ENCODE measurements at regions not wholly inside any gene's neighbourhood (a gene's known extent, or its start where the extent isn't known, plus 50 kb on each side); places are given as distances from the start of the nearest gene placed in this dataset.
"Not testable (repeated sequence)": the region's sequence is repeated elsewhere in the genome, so short reads cannot be mapped to it uniquely, and the experiment has no call there.

DNA sequence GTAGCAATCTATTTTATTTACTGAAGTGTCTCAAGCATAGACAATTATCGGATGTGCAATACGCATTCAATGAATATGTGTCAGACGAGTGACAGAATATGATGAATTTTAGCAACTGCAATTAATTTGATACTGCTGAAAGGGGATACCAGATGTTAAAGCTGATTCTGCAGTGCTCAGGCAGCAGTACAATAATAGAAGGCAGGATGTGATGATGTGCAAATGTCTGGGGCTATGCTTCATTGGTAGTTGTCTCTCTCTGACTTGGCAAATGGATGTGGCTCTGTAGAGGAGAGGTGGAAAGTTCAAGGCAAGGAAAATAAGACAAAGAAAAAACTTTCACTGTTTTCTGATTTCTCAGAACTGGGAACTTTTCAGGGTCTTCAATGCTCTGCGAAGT lies 721.2 kb downstream of the CDH18 start:
- intact Hi-C loops (cut with DNase I) = no loop called here
- DNase-seq (ENCODE audit: low spot score) = no peak

DNA sequence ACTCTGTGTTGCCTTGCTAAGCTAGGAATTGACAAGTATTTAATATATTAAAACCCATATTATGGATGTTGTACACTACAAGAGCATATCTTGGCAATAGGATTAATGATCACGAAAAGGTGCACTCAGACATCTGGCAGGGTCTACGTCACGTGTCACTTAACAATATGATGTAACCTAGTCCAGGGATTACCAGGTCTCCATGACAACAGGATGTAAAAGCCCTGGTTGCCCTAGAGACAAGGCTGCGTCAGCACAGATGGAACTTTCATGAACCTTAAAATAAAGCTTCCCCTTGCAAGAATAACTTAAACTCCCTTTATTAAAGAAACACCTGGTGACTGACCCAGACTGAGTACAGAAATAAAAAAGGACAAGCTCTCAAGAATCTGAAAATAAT lies 717.8 kb downstream of the CDH18 start:
- intact Hi-C loops (cut with DNase I) = no loop called here
- DNase-seq (ENCODE audit: low spot score) = no peak

DNA sequence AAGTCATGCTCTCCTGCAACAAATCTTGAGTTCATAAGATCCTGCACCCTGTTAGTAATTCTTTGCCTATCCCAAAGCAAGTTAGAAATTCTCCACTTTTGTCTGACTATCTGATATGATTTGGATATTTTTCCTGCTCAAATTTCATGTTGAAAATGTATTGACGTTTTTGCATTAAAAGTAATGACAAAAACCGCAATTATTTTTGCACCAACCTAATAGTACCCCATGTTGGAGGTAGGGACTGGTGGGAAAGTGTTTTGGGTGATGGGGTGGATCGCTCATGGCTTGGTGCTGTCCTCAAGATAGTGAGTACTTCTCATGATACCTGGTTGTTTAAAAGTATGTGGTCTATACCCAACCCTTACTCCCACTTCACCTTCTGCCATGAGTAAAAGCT lies 713.4 kb downstream of the CDH18 start:
- DNase-seq (ENCODE audit: low spot score) = no peak
- intact Hi-C loops (cut with DNase I) = no loop called here

GRCh38 chr5:19285286-19285685 lies 702.7 kb downstream of the CDH18 start:
- no peak for DNase-seq (ENCODE audit: low spot score)
- intact Hi-C loops (cut with DNase I) = no loop called here

DNA sequence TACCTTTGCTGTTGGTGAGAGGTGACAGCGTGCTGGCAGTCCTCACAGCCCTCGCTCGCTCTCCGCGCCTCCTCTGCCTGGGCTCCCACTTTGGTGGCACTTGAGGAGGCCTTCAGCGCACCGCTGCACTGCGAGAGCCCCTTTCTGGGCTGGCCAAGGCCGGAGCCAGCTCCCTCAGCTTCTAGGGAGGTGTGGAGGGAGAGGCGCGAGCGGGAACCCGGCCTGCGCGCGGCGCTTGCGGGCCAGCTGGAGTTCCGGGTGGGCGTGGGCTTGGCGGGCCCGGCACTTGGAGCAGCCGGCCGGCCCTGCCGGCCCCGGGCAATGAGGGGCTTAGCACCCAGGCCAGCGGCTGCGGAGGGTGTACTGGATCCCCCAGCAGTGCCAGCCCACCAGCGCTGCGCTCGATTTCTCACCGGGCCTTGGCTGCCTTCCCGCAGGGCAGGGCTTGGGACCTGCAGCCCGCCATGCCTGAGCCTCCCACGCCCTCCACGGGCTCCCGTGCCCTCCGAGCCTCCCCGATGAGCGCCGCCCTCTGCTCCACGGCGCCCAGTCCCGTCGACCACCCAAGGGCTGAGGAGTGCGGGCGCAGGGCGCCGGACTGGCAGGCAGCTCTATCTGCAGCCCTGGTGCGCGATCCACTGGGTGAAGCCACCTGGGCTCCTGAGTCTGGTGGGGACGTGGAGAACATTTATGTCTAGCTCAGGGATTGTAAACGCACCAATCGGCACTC lies 700.3 kb downstream of the CDH18 start:
- DNase-seq (ENCODE audit: low spot score); intact Hi-C loops (cut with DNase I): not testable (repeated sequence)

DNA sequence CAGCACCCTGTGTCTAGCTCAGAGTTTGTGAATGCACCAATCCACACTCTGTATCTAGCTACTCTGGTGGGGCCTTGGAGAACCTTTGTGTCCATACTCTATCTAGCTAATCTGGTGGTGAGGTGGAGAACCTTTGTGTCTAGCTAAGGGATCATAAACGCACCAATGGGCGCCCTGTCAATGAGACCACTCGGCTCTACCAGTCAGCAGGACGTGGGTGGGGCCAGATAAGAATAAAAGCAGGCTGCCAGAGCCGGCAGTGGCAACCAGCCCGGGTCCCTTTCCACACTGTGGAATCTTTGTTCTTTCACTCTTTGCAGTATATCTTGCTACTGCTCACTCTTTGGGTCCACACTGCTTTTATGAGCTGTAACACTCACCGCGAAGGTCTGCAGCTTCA lies 699.7 kb downstream of the CDH18 start:
- intact Hi-C loops (cut with DNase I); DNase-seq (ENCODE audit: low spot score): not testable (repeated sequence)

GRCh38 chr5:19297934-19298333 lies 690.1 kb downstream of the CDH18 start:
- no peak for DNase-seq (ENCODE audit: low spot score)
- intact Hi-C loops (cut with DNase I) = no loop called here

- intact Hi-C loops (cut with DNase I) = no loop called here
- no peak for DNase-seq (ENCODE audit: low spot score)
These were observed 686.7 kb downstream of the CDH18 start for GRCh38 chr5:19301271-19301670.

DNA sequence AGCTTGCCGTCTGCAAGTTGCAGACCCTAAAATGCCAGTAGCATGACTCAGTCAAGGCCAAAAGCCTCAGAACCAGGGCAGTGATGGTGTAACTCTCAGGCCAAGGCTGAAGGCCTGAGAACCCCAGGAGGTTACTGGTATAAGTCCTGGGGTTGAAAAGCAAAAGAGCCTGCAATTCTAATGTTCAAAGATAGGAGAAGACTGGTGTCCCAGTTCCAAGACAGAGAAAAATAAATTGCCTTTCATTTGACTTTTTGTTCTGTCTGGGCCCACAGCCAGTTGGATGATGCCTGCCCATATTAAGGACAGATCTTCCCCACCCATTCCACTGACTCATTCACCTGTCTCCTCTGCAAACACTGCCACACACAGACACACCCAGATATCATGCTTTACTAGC lies 673.2 kb downstream of the CDH18 start:
- no peak for DNase-seq (ENCODE audit: low spot score)
- intact Hi-C loops (cut with DNase I) = no loop called here

DNA sequence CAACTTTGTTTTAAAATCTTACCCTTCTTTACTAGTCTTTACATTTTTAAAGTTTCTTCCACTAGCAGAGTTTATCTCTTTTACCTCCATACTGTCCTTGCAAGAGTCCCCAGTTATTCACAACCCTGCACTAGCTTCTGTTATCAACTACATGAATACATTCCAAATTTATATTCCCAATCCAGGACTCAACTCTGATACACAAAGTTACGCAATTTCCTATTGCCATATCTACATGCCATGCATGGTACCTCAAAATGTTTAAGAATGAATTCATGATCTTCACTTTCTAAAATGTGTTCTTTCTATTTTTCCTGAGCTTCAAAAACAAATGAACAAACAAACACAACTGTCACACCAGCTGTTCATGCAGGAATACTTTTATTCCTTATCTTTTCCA lies 668.7 kb downstream of the CDH18 start:
- DNase-seq (ENCODE audit: low spot score) = no peak
- intact Hi-C loops (cut with DNase I) = no loop called here

DNA sequence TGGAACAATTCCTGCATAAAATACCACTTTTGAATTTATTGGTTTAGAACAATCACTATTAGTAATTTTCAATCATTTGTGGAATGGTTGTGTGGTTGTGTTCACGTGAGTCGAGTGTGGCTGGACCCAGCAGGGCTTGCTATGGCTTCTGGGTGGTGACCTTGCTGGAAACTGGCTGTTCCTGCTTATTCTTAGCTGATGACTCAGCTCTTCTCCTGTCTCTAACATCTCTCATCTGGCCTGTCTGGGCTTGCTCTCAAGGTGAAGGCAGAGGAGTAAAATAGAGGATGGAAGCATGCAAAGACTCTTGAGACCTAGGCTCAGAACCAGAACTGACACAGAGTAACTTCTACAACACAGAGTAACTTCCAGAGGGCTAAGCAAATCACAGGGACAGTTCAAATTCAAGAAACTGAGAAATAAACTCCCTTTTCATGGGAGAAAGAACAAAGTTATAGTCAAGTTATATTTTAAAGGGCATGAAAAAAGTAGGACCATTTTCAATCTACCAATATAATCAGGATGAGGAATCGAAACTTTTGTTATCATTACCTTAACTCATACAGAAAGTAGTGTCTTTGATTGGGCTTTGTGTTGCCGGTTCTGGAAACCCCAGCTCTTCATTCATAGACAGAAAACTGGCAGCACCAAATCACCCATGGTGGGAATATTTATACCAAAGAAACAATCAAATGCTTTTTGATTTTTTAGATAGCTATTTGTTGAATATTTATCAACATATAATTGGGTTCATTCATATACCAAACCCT lies 665.1 kb downstream of the CDH18 start:
- intact Hi-C loops (cut with DNase I) = no loop called here
- DNase-seq (ENCODE audit: low spot score) = no peak

- intact Hi-C loops (cut with DNase I) = no loop called here
- no peak for DNase-seq (ENCODE audit: low spot score)
These were observed 653.7 kb downstream of the CDH18 start for GRCh38 chr5:19334278-19334677.

DNA sequence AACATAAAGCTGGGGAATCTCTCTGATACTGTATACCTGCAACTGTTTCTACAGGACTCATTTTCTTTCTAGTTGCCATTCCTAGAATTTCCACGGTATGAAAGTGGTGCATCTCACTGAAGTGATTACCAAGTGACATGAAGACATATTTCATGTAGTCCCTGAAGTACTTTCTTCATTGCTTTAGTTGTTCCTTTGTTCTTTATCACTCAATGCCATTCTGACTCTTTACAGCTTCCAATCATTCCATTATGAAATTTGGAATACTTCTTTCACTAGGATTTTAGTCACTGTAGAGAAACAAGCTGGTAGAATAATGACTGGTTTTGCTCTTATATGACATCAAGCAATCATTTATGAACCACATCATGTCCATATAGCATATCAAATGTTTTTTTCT lies 645.1 kb downstream of the CDH18 start:
- no peak for DNase-seq (ENCODE audit: low spot score)
- intact Hi-C loops (cut with DNase I) = no loop called here

DNA sequence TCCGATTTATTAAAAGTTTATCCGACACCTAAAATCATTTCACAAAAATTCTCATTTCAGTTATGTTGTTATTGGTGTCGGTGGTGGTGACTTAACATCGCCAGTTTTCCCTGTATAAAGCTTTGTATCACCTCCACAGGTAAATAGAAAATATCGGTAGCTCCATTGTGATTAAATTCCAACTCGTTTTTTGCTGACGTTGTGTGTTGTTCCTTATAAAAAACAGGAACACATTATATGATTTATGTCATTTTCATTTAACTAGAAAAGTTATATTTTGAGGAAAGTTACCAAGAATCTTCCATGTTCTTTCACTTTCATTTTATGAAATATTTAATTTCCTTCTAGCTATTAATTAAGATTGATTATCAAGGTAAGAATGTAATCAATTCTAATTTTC lies 635.9 kb downstream of the CDH18 start:
- intact Hi-C loops (cut with DNase I) = no loop called here
- DNase-seq (ENCODE audit: low spot score) = no peak

DNA sequence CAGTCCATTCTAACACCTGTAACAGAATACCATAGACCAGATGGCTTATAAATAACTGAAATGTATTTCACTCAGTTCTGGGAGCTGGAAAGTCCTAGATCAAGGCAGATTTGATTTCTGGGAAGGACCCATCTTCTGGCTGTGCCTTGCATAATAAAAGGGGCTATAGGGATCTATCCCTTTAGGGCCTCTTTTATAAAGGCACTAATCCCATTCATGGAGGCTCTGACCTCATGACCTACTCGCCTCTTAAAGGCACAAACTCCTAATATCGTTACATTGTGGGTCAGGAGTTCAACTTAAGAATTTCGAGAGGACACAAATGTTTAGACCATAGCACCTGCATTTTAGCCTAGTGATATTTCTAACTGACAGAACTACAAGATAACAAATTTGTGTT lies 619.0 kb downstream of the CDH18 start:
- DNase-seq (ENCODE audit: low spot score) = no peak

GRCh38 chr5:19369561-19369960 lies 618.4 kb downstream of the CDH18 start:
- no peak for DNase-seq (ENCODE audit: low spot score)
- intact Hi-C loops (cut with DNase I) = no loop called here

More for the DNA sequence above, 619.0 kb downstream of the CDH18 start:
- intact Hi-C loops (cut with DNase I) = no loop called here

GRCh38 chr5:19370655-19371386 lies 617.2 kb downstream of the CDH18 start:
- intact Hi-C loops (cut with DNase I) = no loop called here
- DNase-seq (ENCODE audit: low spot score) = no peak

GRCh38 chr5:19388391-19388790 lies 599.6 kb downstream of the CDH18 start:
- no peak for DNase-seq (ENCODE audit: low spot score)
- intact Hi-C loops (cut with DNase I) = no loop called here

DNA sequence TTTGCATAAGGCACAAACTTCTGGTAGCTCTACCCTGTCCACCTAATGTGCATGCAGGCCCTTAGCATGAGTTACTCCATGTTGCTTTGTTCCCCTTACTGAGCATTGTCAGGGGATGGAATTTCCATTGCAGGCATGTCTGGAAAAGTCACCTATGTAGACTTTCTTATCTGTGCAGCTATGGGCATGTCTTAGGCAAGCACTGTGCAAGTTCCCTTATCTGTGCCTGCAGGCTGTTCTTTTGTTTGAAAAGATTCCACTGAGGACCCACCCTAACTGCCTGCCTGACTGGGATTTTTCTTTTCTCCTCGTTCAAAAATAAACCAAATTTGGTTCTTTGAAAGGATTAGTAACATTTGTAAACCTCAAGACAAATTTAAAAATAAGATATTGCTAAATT lies 587.0 kb downstream of the CDH18 start:
- intact Hi-C loops (cut with DNase I) = no loop called here
- DNase-seq (ENCODE audit: low spot score) = no peak

- no peak for DNase-seq (ENCODE audit: low spot score)
- intact Hi-C loops (cut with DNase I) = no loop called here
These were observed 581.2 kb downstream of the CDH18 start for GRCh38 chr5:19406576-19407365.
